ENCODE measurements at regions not wholly inside any gene's neighbourhood (a gene's known extent, or its start where the extent isn't known, plus 50 kb on each side); places are given as distances from the start of the nearest gene placed in this dataset.

DNA sequence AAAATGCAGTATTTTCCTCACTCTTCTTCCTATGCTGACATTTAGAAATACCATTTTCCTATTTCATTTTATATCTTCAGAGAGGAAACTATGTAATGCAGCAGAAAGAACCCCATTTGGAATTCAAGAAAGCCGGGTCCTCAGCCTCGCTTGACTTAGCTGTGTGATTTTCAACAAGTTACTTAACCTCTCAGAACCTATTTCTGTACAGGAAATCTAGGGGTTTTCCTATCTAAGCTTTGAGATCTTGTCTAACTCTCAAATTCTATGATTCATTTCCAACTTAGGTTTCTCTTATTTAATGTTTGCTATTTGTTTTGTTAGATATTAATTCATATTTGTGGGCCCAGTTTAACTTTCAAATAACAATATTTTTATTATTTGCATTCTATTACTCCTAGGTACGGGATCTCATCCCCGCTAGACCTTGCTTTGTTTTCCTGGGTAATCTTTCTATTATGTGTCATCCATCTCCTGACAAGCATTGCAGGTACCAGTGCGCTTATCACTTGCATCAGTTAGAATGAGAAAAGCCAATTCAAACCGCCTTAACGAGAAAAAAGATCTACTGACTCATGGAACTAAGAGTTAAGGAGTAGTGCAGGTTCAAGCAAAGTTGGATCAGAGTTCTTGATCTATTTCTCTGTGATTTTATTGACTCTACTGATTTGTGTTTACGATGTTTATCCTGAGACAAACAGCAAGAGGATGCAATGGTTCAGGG is 70.6 kb upstream of the BHLHE40 start:
- TF ChIP-seq, protein P1, sequence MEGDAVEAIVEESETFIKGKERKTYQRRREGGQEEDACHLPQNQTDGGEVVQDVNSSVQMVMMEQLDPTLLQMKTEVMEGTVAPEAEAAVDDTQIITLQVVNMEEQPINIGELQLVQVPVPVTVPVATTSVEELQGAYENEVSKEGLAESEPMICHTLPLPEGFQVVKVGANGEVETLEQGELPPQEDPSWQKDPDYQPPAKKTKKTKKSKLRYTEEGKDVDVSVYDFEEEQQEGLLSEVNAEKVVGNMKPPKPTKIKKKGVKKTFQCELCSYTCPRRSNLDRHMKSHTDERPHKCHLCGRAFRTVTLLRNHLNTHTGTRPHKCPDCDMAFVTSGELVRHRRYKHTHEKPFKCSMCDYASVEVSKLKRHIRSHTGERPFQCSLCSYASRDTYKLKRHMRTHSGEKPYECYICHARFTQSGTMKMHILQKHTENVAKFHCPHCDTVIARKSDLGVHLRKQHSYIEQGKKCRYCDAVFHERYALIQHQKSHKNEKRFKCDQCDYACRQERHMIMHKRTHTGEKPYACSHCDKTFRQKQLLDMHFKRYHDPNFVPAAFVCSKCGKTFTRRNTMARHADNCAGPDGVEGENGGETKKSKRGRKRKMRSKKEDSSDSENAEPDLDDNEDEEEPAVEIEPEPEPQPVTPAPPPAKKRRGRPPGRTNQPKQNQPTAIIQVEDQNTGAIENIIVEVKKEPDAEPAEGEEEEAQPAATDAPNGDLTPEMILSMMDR (conservative IDR thresholded peaks at IDR 0.05; ENCODE audit: low read depth, low read length) = no peak
- TF ChIP-seq EZH2 (IDR thresholded peaks at IDR 0.05; ENCODE audit: borderline replicate concordance, low read depth, low read length, poor library complexity, severe bottlenecking) = no peak
